ENCODE measurements at regions not wholly inside any gene's neighbourhood (a gene's known extent, or its start where the extent isn't known, plus 50 kb on each side); places are given as distances from the start of the nearest gene placed in this dataset.

GRCh38 chr1:113185463-113186104 is 112.6 kb downstream of the LRIG2 start:
- WGBS, 10 experiments: 7 to 100% (median 74%) methylated on average over 1 to 2 of the region's 2 CpGs
- no peak overlapping the region for H3K4me3 ChIP-seq
- peaks cover 0 to 10% of the 10 kb centered on the region in 2 donors for H3K4me1 ChIP-seq (replicated peaks in 1 of 2)
- no peak for ATAC-seq (replicated peaks in 6 of 8)
- in situ Hi-C loops (cut with MboI; ENCODE audit: low pct_unique_long_range_greater_than_20kb in 2 of 9, low sequenced_read_pairs in 9 of 9, unreplicated experiment in 9 of 9): no loop called here
- H3K27ac ChIP-seq: no peak overlapping the region

GRCh38 chr1:113190078-113190477 is 117.1 kb downstream of the LRIG2 start:
- in situ Hi-C loops (cut with MboI; ENCODE audit: low pct_unique_long_range_greater_than_20kb in 2 of 9, low sequenced_read_pairs in 9 of 9, unreplicated experiment in 9 of 9): no loop called here
- Histone ChIP-seq H3K4me3 (no peak overlapping the region), H3K27ac (no peak overlapping the region), H3K4me1 (replicated peaks in 1 of 2) (peaks cover 0 to 10% of the 10 kb centered on the region in 2 donors)
- 11 to 91% (median 67%) methylated on average over 1 to 3 of the region's 3 CpGs; no CpG with 5 or more reads in 1 of the 10 experiments for WGBS, 10 experiments
- ATAC-seq (replicated peaks in 6 of 8): no peak

GRCh38 chr1:113190930-113191329 is 117.9 kb downstream of the LRIG2 start:
- Histone ChIP-seq H3K27ac (no peak overlapping the region), H3K4me3 (no peak overlapping the region), H3K4me1 (replicated peaks in 1 of 2) (peaks cover 0 to 10% of the 10 kb centered on the region in 2 donors)
- no peak for ATAC-seq (replicated peaks in 6 of 8)
- in situ Hi-C loops (cut with MboI; ENCODE audit: low pct_unique_long_range_greater_than_20kb in 2 of 9, low sequenced_read_pairs in 9 of 9, unreplicated experiment in 9 of 9): no loop called here
- whole genome bisulfite sequencing, 10 experiments: 7 to 90% (median 71%) methylated on average over 2 to 3 of the region's 3 CpGs; no CpG with 5 or more reads in 2 of the 10 experiments

- H3K4me1 ChIP-seq (replicated peaks in 1 of 2): peaks cover 0 to 10% of the 10 kb centered on the region in 2 donors
- H3K27ac ChIP-seq: no peak overlapping the region
- in situ Hi-C loops (cut with MboI; ENCODE audit: low pct_unique_long_range_greater_than_20kb in 2 of 9, low sequenced_read_pairs in 9 of 9, unreplicated experiment in 9 of 9): no loop called here
- WGBS, 10 experiments: 17 to 100% (median 92%) methylated on average over 1 to 10 of the region's 11 CpGs; no CpG with 5 or more reads in 1 of the 10 experiments
- peak in 2 of 8 experiments; percentile 42 to 49 for ATAC-seq (replicated peaks in 6 of 8)
- H3K4me3 ChIP-seq: no peak overlapping the region
These were observed 118.6 kb downstream of the LRIG2 start for GRCh38 chr1:113191579-113192076.

- no peak overlapping the region for H3K27ac ChIP-seq
- H3K4me1 ChIP-seq (replicated peaks in 1 of 2): peaks cover 0 to 10% of the 10 kb centered on the region in 2 donors
- no peak overlapping the region for H3K4me3 ChIP-seq
- in situ Hi-C loops (cut with MboI; ENCODE audit: low pct_unique_long_range_greater_than_20kb in 2 of 9, low sequenced_read_pairs in 9 of 9, unreplicated experiment in 9 of 9): no loop called here
- WGBS, 10 experiments: 28 to 100% (median 85%) methylated on average over 1 to 2 of the region's 2 CpGs; no CpG with 5 or more reads in 4 of the 10 experiments
- no peak for ATAC-seq (replicated peaks in 6 of 8)
These were observed 119.2 kb downstream of the LRIG2 start for GRCh38 chr1:113192242-113192641.

- peaks cover 0 to 10% of the 10 kb centered on the region in 2 donors for H3K4me1 ChIP-seq (replicated peaks in 1 of 2)
- in situ Hi-C loops (cut with MboI; ENCODE audit: low pct_unique_long_range_greater_than_20kb in 2 of 9, low sequenced_read_pairs in 9 of 9, unreplicated experiment in 9 of 9): no loop called here
- H3K4me3 ChIP-seq: no peak overlapping the region
- ATAC-seq (replicated peaks in 6 of 8): no peak
- H3K27ac ChIP-seq: no peak overlapping the region
- 0 to 100% (median 70%) methylated on average over 1 of the region's 1 CpG; no CpG with 5 or more reads in 1 of the 10 experiments for WGBS, 10 experiments
These were observed 120.0 kb downstream of the LRIG2 start for GRCh38 chr1:113192980-113193379.

GRCh38 chr1:113194846-113195830 is 122.1 kb downstream of the LRIG2 start:
- H3K27ac ChIP-seq: no peak overlapping the region
- ATAC-seq (replicated peaks in 6 of 8): no peak
- in situ Hi-C loops (cut with MboI; ENCODE audit: low pct_unique_long_range_greater_than_20kb in 2 of 9, low sequenced_read_pairs in 9 of 9, unreplicated experiment in 9 of 9): no loop called here

GRCh38 chr1:113197719-113198330 is 124.8 kb downstream of the LRIG2 start:
- peak in 2 of 8 experiments; percentile 27 to 36 for ATAC-seq (replicated peaks in 6 of 8)
- Histone ChIP-seq H3K4me1 (replicated peaks in 1 of 2) (no peaks in the 10 kb centered on the region), H3K4me3 (no peak overlapping the region), H3K27ac (no peak overlapping the region)
- in situ Hi-C loops (cut with MboI; ENCODE audit: low pct_unique_long_range_greater_than_20kb in 2 of 9, low sequenced_read_pairs in 9 of 9, unreplicated experiment in 9 of 9): no loop called here
- WGBS, 10 experiments: 5 to 87% (median 54%) methylated on average over 4 to 12 of the region's 13 CpGs; no CpG with 5 or more reads in 2 of the 10 experiments

More at GRCh38 chr1:113194846-113195830, 122.1 kb downstream of the LRIG2 start:
- no peak overlapping the region for H3K4me3 ChIP-seq
- no peaks in the 10 kb centered on the region for H3K4me1 ChIP-seq (replicated peaks in 1 of 2)
- 15 to 94% (median 87%) methylated on average over 2 to 18 of the region's 18 CpGs; no CpG with 5 or more reads in 1 of the 10 experiments for WGBS, 10 experiments

- WGBS, 10 experiments: 80 to 100% (median 96%) methylated on average over 1 to 21 of the region's 24 CpGs; no CpG with 5 or more reads in 2 of the 10 experiments
- no peak overlapping the region for H3K4me3 ChIP-seq
- no peak overlapping the region for H3K27ac ChIP-seq
- H3K4me1 ChIP-seq (replicated peaks in 1 of 2): no peaks in the 10 kb centered on the region
- in situ Hi-C loops (cut with MboI; ENCODE audit: low pct_unique_long_range_greater_than_20kb in 2 of 9, low sequenced_read_pairs in 9 of 9, unreplicated experiment in 9 of 9): no loop called here
- no peak for ATAC-seq (replicated peaks in 6 of 8)
These were observed 125.8 kb downstream of the LRIG2 start for GRCh38 chr1:113198806-113199205.

GRCh38 chr1:113199760-113200455 is 126.9 kb downstream of the LRIG2 start:
- in situ Hi-C loops (cut with MboI; ENCODE audit: low pct_unique_long_range_greater_than_20kb in 2 of 9, low sequenced_read_pairs in 9 of 9, unreplicated experiment in 9 of 9): no loop called here
- WGBS, 10 experiments: 4 to 82% (median 61%) methylated on average over 3 to 8 of the region's 8 CpGs; no CpG with 5 or more reads in 1 of the 10 experiments
- no peak for ATAC-seq (replicated peaks in 6 of 8)
- Histone ChIP-seq H3K27ac (no peak overlapping the region), H3K4me3 (no peak overlapping the region), H3K4me1 (replicated peaks in 1 of 2) (no peaks in the 10 kb centered on the region)

GRCh38 chr1:113201560-113201959 is 128.6 kb downstream of the LRIG2 start:
- no peak overlapping the region for H3K27ac ChIP-seq
- H3K4me3 ChIP-seq: no peak overlapping the region
- no peaks in the 10 kb centered on the region for H3K4me1 ChIP-seq (replicated peaks in 1 of 2)
- ATAC-seq (replicated peaks in 6 of 8): no peak
- in situ Hi-C loops (cut with MboI; ENCODE audit: low pct_unique_long_range_greater_than_20kb in 2 of 9, low sequenced_read_pairs in 9 of 9, unreplicated experiment in 9 of 9): no loop called here

GRCh38 chr1:113205980-113206766 is 133.2 kb downstream of the LRIG2 start:
- Histone ChIP-seq H3K27ac (no peak overlapping the region), H3K4me3 (no peak overlapping the region), H3K4me1 (replicated peaks in 1 of 2) (no peaks in the 10 kb centered on the region)
- peak in 1 of 8 experiments; percentile 33 for ATAC-seq (replicated peaks in 6 of 8)
- WGBS, 10 experiments: 44 to 92% (median 72%) methylated on average over 1 to 4 of the region's 4 CpGs; no CpG with 5 or more reads in 3 of the 10 experiments
- in situ Hi-C loops (cut with MboI; ENCODE audit: low pct_unique_long_range_greater_than_20kb in 2 of 9, low sequenced_read_pairs in 9 of 9, unreplicated experiment in 9 of 9): no loop called here
